Activated naive CD8-positive, alpha-beta T cell (primary cell): ENCODE measurements at regions not wholly inside any gene's neighbourhood (a gene's known extent, or its start where the extent isn't known, plus 50 kb on each side); places are given as distances from the start of the nearest gene placed in this dataset.

Experiments
- H3K27ac Mint-ChIP-seq: one replicate; pipeline ENCODE4 v1.8.0; 2021; ENCODE audit warnings: mixed read lengths
- H3K27me3 Mint-ChIP-seq: one replicate; pipeline ENCODE4 v1.8.0; 2021; ENCODE audit warnings: mixed read lengths
- H3K36me3 Mint-ChIP-seq: one replicate; pipeline ENCODE4 v1.8.0; 2021; ENCODE audit warnings: mixed read lengths
- H3K4me1 Mint-ChIP-seq: one replicate; pipeline ENCODE4 v1.8.0; 2021; ENCODE audit warnings: low read depth, mixed read lengths
- H3K4me3 Mint-ChIP-seq: one replicate; pipeline ENCODE4 v1.8.0; 2021; ENCODE audit warnings: mild to moderate bottlenecking, mixed read lengths
- H3K9me3 Mint-ChIP-seq: one replicate; pipeline ENCODE4 v1.8.0; 2021; ENCODE audit warnings: low read depth, mixed read lengths

DNA sequence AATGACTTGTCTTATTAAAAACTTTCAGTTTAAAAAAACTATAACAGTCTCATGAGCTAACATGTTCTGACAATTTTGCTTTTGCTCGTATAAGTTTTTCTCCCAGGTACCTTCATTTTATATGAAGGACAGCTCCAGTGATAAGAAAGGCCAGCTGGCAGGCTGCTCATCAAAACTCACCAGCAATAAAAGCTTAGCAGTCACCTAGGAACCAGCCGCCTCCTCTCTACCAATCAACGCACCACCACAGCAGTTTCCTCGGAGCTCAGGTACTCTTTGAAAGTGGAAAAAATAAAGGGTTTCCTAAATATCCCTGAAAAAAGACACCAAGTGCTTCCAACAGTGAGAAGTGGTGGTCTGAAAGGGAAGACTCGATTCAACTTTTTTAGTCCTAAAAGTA is 100.9 kb upstream of the CCDC150 start:
- H3K27me3 Mint-ChIP-seq: peaks cover 1% of the 10 kb centered on the region
- no peaks in the 10 kb centered on the region for H3K36me3 Mint-ChIP-seq
- H3K27ac Mint-ChIP-seq: no peak overlapping the region
- H3K4me3 Mint-ChIP-seq: no peak overlapping the region
- H3K4me1 Mint-ChIP-seq: no peaks in the 10 kb centered on the region
- H3K9me3 Mint-ChIP-seq: no peaks in the 10 kb centered on the region

DNA sequence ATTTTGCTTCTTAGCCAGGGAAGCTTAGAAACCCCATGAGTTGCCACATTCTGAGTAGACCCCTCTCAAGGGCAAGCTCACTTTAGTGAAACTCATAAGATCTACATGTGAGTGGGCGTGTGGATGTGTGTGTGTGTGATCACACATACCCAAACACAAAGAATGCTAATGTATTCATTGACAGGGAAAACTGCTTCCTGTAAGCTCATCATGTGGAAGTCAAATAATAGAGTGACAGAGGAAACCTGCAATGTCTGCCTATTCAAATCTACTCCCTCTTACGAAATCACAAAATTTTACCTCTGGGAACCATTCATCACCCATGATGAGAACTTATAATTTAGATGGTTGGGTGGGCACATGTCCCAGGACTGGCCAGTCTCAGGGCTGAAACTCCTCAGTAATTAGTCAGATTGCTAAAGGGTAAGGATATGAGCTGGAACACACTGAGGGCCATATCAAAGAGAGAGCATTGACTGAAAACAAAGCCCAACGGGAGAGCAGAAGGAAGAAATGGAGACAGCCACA is 94.5 kb upstream of the CCDC150 start:
- peaks cover 2% of the 10 kb centered on the region for H3K27me3 Mint-ChIP-seq

GRCh38 chr2:196546151-196546919 is 93.2 kb upstream of the CCDC150 start:
- Mint-ChIP-seq H3K9me3 (no peaks in the 10 kb centered on the region), H3K4me3 (no peak overlapping the region), H3K4me1 (no peaks in the 10 kb centered on the region), H3K27me3 (peaks cover 2% of the 10 kb centered on the region), H3K27ac (no peak overlapping the region), H3K36me3 (no peaks in the 10 kb centered on the region)

More for the DNA sequence above, 94.5 kb upstream of the CCDC150 start:
- Mint-ChIP-seq H3K4me1 (no peaks in the 10 kb centered on the region), H3K27ac (no peak overlapping the region), H3K9me3 (no peaks in the 10 kb centered on the region), H3K36me3 (no peaks in the 10 kb centered on the region), H3K4me3 (no peak overlapping the region)

- Mint-ChIP-seq H3K9me3 (no peaks in the 10 kb centered on the region), H3K27me3 (peaks cover 2% of the 10 kb centered on the region), H3K4me1 (no peaks in the 10 kb centered on the region), H3K4me3 (no peak overlapping the region), H3K27ac (no peak overlapping the region), H3K36me3 (no peaks in the 10 kb centered on the region)
Measured at GRCh38 chr2:196549052-196549451, 90.5 kb upstream of the CCDC150 start.

DNA sequence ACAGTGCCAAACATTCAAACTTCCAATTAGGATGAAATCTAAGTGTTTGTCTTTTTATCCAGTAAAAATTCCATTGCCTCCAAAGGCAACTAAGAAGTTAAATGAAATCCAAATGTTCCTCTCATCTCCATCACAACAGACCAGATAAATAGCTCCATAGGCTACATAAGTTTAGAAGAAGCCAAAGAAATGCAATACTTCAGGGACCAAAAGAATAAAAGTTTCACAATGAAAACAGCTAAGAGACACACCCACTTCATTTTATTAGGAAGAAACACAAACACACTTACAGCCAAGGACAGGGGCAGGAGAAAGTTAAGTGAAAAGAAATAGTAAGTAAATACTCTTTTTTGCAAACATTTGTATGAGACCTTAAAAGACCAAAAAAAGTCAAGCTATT is 88.5 kb upstream of the CCDC150 start:
- H3K27me3 Mint-ChIP-seq: peaks cover 2% of the 10 kb centered on the region
- H3K27ac Mint-ChIP-seq: no peak overlapping the region
- no peaks in the 10 kb centered on the region for H3K4me1 Mint-ChIP-seq
- H3K4me3 Mint-ChIP-seq: no peak overlapping the region
- H3K36me3 Mint-ChIP-seq: no peaks in the 10 kb centered on the region
- H3K9me3 Mint-ChIP-seq: no peaks in the 10 kb centered on the region

DNA sequence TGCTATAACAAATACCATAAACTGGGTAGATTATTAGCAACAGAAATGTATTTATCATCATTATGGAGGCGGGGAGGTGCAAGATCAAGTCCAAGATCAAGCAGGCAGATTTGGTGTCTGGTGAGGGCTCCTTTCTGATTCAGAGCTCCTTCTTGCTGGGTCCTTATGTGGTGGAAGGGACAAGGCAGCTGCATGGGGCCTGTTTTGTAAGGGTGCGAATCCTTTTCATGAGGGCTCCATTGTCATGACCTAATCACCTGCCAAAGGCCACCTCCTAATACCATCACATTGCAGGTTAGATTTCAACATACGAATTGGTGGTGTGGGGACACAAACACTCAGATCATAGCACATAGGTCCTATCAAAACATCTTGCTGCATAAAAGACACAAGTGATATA is 84.4 kb upstream of the CCDC150 start:
- no peak overlapping the region for H3K4me3 Mint-ChIP-seq
- no peaks in the 10 kb centered on the region for H3K9me3 Mint-ChIP-seq

DNA sequence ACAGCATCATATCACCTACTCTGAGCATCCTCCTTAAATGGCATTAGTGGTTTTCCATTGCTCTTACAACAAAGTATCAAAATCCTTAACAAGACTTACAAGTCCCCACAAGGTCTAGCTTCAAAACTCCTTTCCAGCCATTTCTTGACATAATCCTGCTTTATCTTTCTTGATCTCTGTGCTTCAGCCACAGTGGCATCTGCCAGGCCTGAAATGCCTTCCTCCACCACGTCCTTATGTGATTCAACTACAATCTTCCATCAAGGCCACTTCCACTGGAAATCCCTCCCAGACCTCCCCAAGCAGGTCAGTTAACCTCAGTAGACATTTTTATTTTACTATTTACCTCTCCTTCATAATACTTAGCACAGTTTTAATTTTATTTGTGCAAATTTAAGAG is 83.8 kb upstream of the CCDC150 start:
- Mint-ChIP-seq H3K27me3 (no peaks in the 10 kb centered on the region), H3K9me3 (no peaks in the 10 kb centered on the region), H3K27ac (no peak overlapping the region), H3K4me3 (no peak overlapping the region), H3K36me3 (no peaks in the 10 kb centered on the region), H3K4me1 (no peaks in the 10 kb centered on the region)

More for the DNA sequence above, 84.4 kb upstream of the CCDC150 start:
- no peak overlapping the region for H3K27ac Mint-ChIP-seq
- H3K36me3 Mint-ChIP-seq: no peaks in the 10 kb centered on the region
- H3K27me3 Mint-ChIP-seq: no peaks in the 10 kb centered on the region
- no peaks in the 10 kb centered on the region for H3K4me1 Mint-ChIP-seq

- peaks cover 9% of the 10 kb centered on the region for H3K9me3 Mint-ChIP-seq
- no peak overlapping the region for H3K27ac Mint-ChIP-seq
- no peaks in the 10 kb centered on the region for H3K36me3 Mint-ChIP-seq
- peaks cover 9% of the 10 kb centered on the region for H3K27me3 Mint-ChIP-seq
- H3K4me3 Mint-ChIP-seq: no peak overlapping the region
- no peaks in the 10 kb centered on the region for H3K4me1 Mint-ChIP-seq
Measured at GRCh38 chr2:196558497-196558896, 81.0 kb upstream of the CCDC150 start.

GRCh38 chr2:196563876-196564275 is 75.6 kb upstream of the CCDC150 start:
- Mint-ChIP-seq H3K27me3 (peaks cover 20% of the 10 kb centered on the region), H3K9me3 (peaks cover 9% of the 10 kb centered on the region), H3K36me3 (no peaks in the 10 kb centered on the region), H3K27ac (no peak overlapping the region), H3K4me3 (no peak overlapping the region), H3K4me1 (no peaks in the 10 kb centered on the region)

- Mint-ChIP-seq H3K4me3 (no peak overlapping the region), H3K9me3 (peaks cover 9% of the 10 kb centered on the region), H3K27me3 (peaks cover 25% of the 10 kb centered on the region), H3K36me3 (no peaks in the 10 kb centered on the region), H3K27ac (no peak overlapping the region), H3K4me1 (no peaks in the 10 kb centered on the region)
Measured at GRCh38 chr2:196565106-196565765, 74.3 kb upstream of the CCDC150 start.

DNA sequence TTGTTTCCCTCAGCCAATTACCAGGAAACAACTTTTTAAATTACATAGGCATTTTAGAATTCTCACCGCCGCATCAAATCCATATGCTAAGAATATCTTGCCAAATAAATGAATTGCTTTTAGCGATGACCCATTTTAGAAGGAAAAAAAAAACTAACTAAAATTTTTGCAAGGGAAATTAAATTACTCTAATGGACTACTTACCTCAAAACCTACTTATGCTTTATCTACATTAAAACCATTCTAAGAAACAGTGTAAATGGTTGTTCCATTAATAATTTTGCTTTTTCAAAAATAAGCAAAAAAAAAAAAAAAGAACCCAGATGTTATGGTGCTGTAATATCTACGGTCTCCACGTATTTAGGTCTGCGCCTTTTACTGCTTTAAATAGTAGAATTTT is 73.5 kb upstream of the CCDC150 start:
- Mint-ChIP-seq H3K27me3 (peaks cover 29% of the 10 kb centered on the region), H3K36me3 (no peaks in the 10 kb centered on the region), H3K9me3 (peaks cover 9% of the 10 kb centered on the region), H3K27ac (no peak overlapping the region), H3K4me3 (no peak overlapping the region), H3K4me1 (no peaks in the 10 kb centered on the region)

DNA sequence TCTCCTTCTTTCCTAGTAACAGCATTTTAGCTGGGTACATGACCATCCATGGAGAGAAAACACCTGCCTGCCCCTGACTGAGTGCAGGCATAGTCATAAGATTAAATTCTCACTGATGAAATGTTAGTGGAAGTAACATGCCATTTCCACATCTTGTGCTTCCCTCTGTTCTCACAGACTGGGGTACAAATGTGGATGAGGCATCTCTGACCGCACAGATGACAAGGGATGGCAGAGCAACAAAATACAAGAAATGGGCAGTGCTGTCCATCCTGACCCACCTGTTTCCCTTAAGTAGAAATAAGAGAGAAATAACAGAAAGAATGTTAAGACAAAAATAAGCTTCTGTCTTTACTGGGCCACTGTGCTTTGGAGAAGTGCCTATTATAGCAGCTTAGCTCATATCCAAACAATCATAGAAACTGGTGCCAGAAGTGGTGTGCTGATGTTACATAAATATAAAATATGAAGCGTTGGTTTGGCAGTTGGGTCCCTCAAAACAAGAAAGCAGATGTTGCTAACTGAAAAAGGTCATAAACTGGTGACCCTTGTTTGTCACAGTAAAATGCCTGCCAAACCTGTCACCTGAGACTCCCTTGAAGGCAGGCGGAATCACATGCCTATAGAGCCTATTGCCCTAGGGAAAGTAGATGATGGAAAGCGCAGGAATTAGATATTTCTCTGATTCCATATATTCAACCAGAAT is 72.4 kb upstream of the CCDC150 start:
- Mint-ChIP-seq H3K27me3 (peaks cover 29% of the 10 kb centered on the region), H3K9me3 (no peaks in the 10 kb centered on the region), H3K36me3 (peaks cover 2% of the 10 kb centered on the region), H3K4me1 (no peaks in the 10 kb centered on the region), H3K4me3 (no peak overlapping the region), H3K27ac (no peak overlapping the region)

GRCh38 chr2:196568506-196568905 is 71.0 kb upstream of the CCDC150 start:
- Mint-ChIP-seq H3K4me3 (no peak overlapping the region), H3K27me3 (peaks cover 26% of the 10 kb centered on the region), H3K9me3 (peaks cover 8% of the 10 kb centered on the region), H3K27ac (no peak overlapping the region), H3K4me1 (no peaks in the 10 kb centered on the region), H3K36me3 (peaks cover 2% of the 10 kb centered on the region)

- Mint-ChIP-seq H3K27me3 (peaks cover 20% of the 10 kb centered on the region), H3K4me3 (no peak overlapping the region), H3K36me3 (peaks cover 2% of the 10 kb centered on the region), H3K27ac (no peak overlapping the region), H3K4me1 (no peaks in the 10 kb centered on the region), H3K9me3 (peaks cover 11% of the 10 kb centered on the region)
Measured at GRCh38 chr2:196584903-196585302, 54.6 kb upstream of the CCDC150 start.

DNA sequence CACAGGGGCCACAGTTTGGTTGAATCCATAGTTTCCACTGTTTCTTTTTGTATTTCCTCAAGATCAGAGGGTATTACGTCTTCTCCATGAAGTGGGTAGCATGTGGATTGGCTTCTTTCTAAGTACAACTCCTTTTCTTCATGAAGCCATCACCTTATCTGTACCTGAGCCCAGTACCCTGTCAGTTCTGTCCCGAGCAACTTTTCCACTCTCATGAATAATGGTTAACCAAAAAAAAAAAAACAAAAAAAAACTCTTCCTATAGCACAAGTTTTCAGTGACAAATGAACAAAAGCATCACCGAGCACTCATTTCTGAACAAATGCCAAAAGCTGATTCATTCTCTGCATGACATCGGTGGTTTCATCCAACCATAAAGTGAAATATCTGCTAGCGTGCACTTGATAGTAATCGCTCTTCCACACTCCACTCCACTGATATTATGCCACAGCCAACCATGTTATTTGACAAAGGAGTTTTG is 53.0 kb upstream of the CCDC150 start:
- Mint-ChIP-seq H3K4me3 (no peak overlapping the region), H3K9me3 (peaks cover 11% of the 10 kb centered on the region), H3K36me3 (peaks cover 2% of the 10 kb centered on the region), H3K27me3 (peaks cover 33% of the 10 kb centered on the region), H3K27ac (no peak overlapping the region), H3K4me1 (no peaks in the 10 kb centered on the region)
